ENCODE measurements at regions not wholly inside any gene's neighbourhood (a gene's known extent, or its start where the extent isn't known, plus 50 kb on each side); places are given as distances from the start of the nearest gene placed in this dataset.

DNA sequence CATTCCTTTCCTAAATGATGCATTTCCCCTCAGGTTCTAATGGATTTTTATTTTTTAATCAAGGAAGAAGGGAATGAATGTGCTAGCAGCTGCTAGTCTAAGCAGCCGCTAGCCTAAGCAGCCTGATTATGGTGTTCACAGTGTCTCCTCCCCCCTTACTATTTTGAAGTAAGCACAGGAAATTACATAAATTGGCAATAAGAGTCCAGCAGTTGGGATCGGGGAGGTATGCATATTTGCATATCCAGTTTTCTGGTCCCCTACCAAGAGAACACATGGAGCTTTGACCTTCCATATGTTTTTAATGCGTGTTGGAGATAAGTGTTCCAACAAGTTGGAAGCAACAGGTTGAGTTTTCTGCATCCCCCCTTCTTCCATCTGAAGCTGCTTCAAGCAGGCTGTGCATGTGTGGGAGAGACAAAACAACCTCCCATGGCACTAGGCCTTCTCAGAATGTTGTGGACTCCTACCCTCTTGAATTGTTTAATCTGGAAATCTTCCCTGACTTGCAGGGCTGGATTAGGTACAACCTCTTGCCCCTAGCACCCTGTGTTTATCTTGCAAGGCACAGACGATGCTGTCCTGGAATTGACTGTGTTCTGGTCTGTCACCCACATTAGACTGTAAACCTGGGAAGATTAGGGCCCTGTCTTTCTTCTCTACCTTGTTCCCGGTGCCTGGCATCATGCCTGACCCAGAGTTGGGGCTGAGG, 124.8 kb upstream of the LRIG1 start:
- H2BK5ac ChIP-seq (ENCODE audit: low read depth, low read length, poor library complexity), result no peak overlapping the region

DNA sequence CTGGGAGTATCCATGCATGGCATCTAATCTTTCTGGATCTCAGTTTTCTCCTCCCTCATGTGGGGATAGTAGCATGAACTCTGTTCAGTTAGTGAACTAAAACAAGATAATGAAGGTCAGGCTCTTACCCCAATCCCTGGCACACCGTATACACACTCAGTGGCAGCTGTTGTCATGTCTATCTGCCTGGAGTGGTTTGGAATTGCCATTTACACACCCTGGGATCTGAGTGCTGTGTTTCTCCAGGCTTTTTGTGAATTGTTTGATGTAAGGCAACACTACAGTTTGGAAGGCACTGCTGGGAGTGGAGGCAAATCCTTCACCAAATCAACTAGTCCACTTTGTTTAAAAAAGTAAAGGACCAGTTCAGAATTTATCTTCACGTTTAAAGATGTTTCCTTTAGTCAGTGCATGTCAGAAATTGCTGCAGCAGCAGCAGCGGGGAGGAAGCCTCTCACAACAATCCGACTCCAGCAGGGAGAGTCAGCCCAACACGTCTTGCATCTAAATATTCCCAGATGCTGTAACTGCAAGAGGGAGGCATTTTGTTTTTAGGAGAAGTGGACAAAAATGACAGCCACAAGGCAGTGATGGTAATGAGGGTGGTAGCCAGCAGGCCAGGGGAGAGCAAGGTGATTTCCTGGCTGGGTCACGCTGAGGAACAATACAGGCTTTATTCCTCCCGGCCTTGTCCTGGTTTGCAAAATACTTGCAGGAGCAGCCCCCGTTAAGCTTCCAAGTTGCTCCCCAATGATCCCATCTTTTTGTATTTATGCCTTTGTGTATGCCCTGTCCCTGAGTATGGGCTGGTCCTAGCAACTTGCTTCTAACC, 128.5 kb upstream of the LRIG1 start:
- H2AFZ ChIP-seq (ENCODE audit: insufficient read depth, low read length, poor library complexity), result no peak overlapping the region
- H3K27me3 ChIP-seq (ENCODE audit: insufficient read depth, low read length), result no peaks in the 10 kb centered on the region
- no peaks in the 10 kb centered on the region for H3K36me3 ChIP-seq (ENCODE audit: control insufficient read depth in 1 of 2, insufficient read depth in 2 of 2, low read length in 2 of 2)
- H3K23ac ChIP-seq (ENCODE audit: low read length), result no peak overlapping the region
- no peak overlapping the region for H3K4ac ChIP-seq (ENCODE audit: low read depth, low read length)
- H2BK5ac ChIP-seq (ENCODE audit: low read depth, low read length, poor library complexity), result no peak overlapping the region
- no peak overlapping the region for H3K4me2 ChIP-seq (ENCODE audit: low read length)
- H3K18ac ChIP-seq (ENCODE audit: low read length), result no peak overlapping the region
- no peaks in the 10 kb centered on the region for H3K9me3 ChIP-seq (ENCODE audit: insufficient read depth, low read depth, low read length)
- H3K4me3 ChIP-seq (ENCODE audit: low read depth, low read length), result no peak overlapping the region
- no peak overlapping the region for H2BK12ac ChIP-seq (ENCODE audit: low read length)
- H3K9ac ChIP-seq (ENCODE audit: low read length), result no peak overlapping the region
- H4K91ac ChIP-seq (ENCODE audit: low read depth, low read length), result no peak overlapping the region
- H2AK5ac ChIP-seq (ENCODE audit: low read length), result no peak overlapping the region
- no peak overlapping the region for H3K14ac ChIP-seq (ENCODE audit: low read length)
- no peaks in the 10 kb centered on the region for H3K79me1 ChIP-seq (ENCODE audit: low read length)
- WGBS (ENCODE audit: extremely low coverage, insufficient coverage, insufficient read length), result no CpG with 5 or more reads among the region's 8 CpGs
- H3K27ac ChIP-seq (ENCODE audit: low read depth, low read length), result no peak overlapping the region
- no peak overlapping the region for H4K8ac ChIP-seq (ENCODE audit: low read depth, low read length)
- H2BK120ac ChIP-seq (ENCODE audit: insufficient read depth, low read length, poor library complexity), result no peak overlapping the region
- no peak overlapping the region for H4K12ac ChIP-seq (ENCODE audit: low read depth, low read length)
- H3K4me1 ChIP-seq (ENCODE audit: control insufficient read depth in 1 of 2, insufficient read depth in 2 of 2, low read length in 2 of 2), result no peaks in the 10 kb centered on the region
- no peaks in the 10 kb centered on the region for H3K79me2 ChIP-seq (ENCODE audit: control insufficient read depth, insufficient read depth, low read length, poor library complexity)
- DNase-seq, result no peak

More for the DNA sequence above, 124.8 kb upstream of the LRIG1 start:
- H3K4ac ChIP-seq (ENCODE audit: low read depth, low read length), result no peak overlapping the region
- H2AK5ac ChIP-seq (ENCODE audit: low read length), result no peak overlapping the region
- no peaks in the 10 kb centered on the region for H3K79me1 ChIP-seq (ENCODE audit: low read length)
- no peak overlapping the region for H4K8ac ChIP-seq (ENCODE audit: low read depth, low read length)
- no peak overlapping the region for H3K9ac ChIP-seq (ENCODE audit: low read length)
- H3K14ac ChIP-seq (ENCODE audit: low read length), result no peak overlapping the region
- H2BK120ac ChIP-seq (ENCODE audit: insufficient read depth, low read length, poor library complexity), result no peak overlapping the region
- H3K9me3 ChIP-seq (ENCODE audit: insufficient read depth, low read depth, low read length), result no peaks in the 10 kb centered on the region
- H3K4me3 ChIP-seq (ENCODE audit: low read depth, low read length), result no peak overlapping the region
- WGBS (ENCODE audit: extremely low coverage, insufficient coverage, insufficient read length), result no CpG with 5 or more reads among the region's 5 CpGs
- H4K12ac ChIP-seq (ENCODE audit: low read depth, low read length), result no peak overlapping the region
- H2BK12ac ChIP-seq (ENCODE audit: low read length), result no peak overlapping the region
- no peaks in the 10 kb centered on the region for H3K79me2 ChIP-seq (ENCODE audit: control insufficient read depth, insufficient read depth, low read length, poor library complexity)
- no peak overlapping the region for H3K23ac ChIP-seq (ENCODE audit: low read length)
- DNase-seq, result no peak
- no peaks in the 10 kb centered on the region for H3K4me1 ChIP-seq (ENCODE audit: control insufficient read depth in 1 of 2, insufficient read depth in 2 of 2, low read length in 2 of 2)
- no peaks in the 10 kb centered on the region for H3K36me3 ChIP-seq (ENCODE audit: control insufficient read depth in 1 of 2, insufficient read depth in 2 of 2, low read length in 2 of 2)
- no peak overlapping the region for H2AFZ ChIP-seq (ENCODE audit: insufficient read depth, low read length, poor library complexity)
- no peaks in the 10 kb centered on the region for H3K27me3 ChIP-seq (ENCODE audit: insufficient read depth, low read length)
- H3K4me2 ChIP-seq (ENCODE audit: low read length), result no peak overlapping the region
- H4K91ac ChIP-seq (ENCODE audit: low read depth, low read length), result no peak overlapping the region
- no peak overlapping the region for H3K18ac ChIP-seq (ENCODE audit: low read length)
- H3K27ac ChIP-seq (ENCODE audit: low read depth, low read length), result no peak overlapping the region

DNA sequence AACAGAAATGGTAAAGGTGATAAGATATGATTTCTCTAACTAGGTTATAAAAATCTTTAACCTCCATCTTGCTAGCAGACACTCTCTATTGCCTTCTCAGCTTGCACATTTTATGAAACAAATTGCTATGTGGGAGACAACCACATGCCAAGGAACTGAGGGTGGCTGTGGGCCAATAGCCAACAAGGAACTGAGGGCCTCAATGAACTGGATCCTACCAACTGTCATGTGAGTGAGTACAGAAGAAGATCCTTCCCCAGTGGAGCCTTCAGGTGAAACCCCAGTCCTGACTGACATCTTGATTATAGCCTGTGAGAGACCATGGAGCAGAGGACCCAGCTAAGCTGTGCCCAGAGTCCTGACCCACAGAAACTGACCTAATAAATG, 129.2 kb upstream of the LRIG1 start:
- Histone ChIP-seq H3K79me2 (ENCODE audit: control insufficient read depth, insufficient read depth, low read length, poor library complexity) (no peaks in the 10 kb centered on the region), H3K79me1 (ENCODE audit: low read length) (no peaks in the 10 kb centered on the region), H3K18ac (ENCODE audit: low read length) (no peak overlapping the region), H3K4ac (ENCODE audit: low read depth, low read length) (no peak overlapping the region), H4K12ac (ENCODE audit: low read depth, low read length) (no peak overlapping the region), H3K4me3 (ENCODE audit: low read depth, low read length) (no peak overlapping the region), H3K27ac (ENCODE audit: low read depth, low read length) (no peak overlapping the region), H3K9ac (ENCODE audit: low read length) (no peak overlapping the region), H3K4me1 (ENCODE audit: control insufficient read depth in 1 of 2, insufficient read depth in 2 of 2, low read length in 2 of 2) (no peaks in the 10 kb centered on the region), H2BK120ac (ENCODE audit: insufficient read depth, low read length, poor library complexity) (no peak overlapping the region), H4K91ac (ENCODE audit: low read depth, low read length) (no peak overlapping the region), H4K8ac (ENCODE audit: low read depth, low read length) (no peak overlapping the region), H3K27me3 (ENCODE audit: insufficient read depth, low read length) (no peaks in the 10 kb centered on the region), H3K14ac (ENCODE audit: low read length) (no peak overlapping the region), H2BK5ac (ENCODE audit: low read depth, low read length, poor library complexity) (no peak overlapping the region), H3K23ac (ENCODE audit: low read length) (no peak overlapping the region), H2BK12ac (ENCODE audit: low read length) (no peak overlapping the region), H3K4me2 (ENCODE audit: low read length) (no peak overlapping the region), H2AK5ac (ENCODE audit: low read length) (no peak overlapping the region), H3K36me3 (ENCODE audit: control insufficient read depth in 1 of 2, insufficient read depth in 2 of 2, low read length in 2 of 2) (no peaks in the 10 kb centered on the region), H2AFZ (ENCODE audit: insufficient read depth, low read length, poor library complexity) (no peak overlapping the region), H3K9me3 (ENCODE audit: insufficient read depth, low read depth, low read length) (no peaks in the 10 kb centered on the region)
- no peak for DNase-seq

- no peaks in the 10 kb centered on the region for H3K36me3 ChIP-seq (ENCODE audit: control insufficient read depth in 1 of 2, insufficient read depth in 2 of 2, low read length in 2 of 2)
- H3K27me3 ChIP-seq (ENCODE audit: insufficient read depth, low read length), result no peaks in the 10 kb centered on the region
- H2BK5ac ChIP-seq (ENCODE audit: low read depth, low read length, poor library complexity), result no peak overlapping the region
- no peak overlapping the region for H3K18ac ChIP-seq (ENCODE audit: low read length)
- H3K79me2 ChIP-seq (ENCODE audit: control insufficient read depth, insufficient read depth, low read length, poor library complexity), result no peaks in the 10 kb centered on the region
- H3K27ac ChIP-seq (ENCODE audit: low read depth, low read length), result no peak overlapping the region
- no peaks in the 10 kb centered on the region for H3K79me1 ChIP-seq (ENCODE audit: low read length)
- H2BK120ac ChIP-seq (ENCODE audit: insufficient read depth, low read length, poor library complexity), result no peak overlapping the region
- no peaks in the 10 kb centered on the region for H3K4me1 ChIP-seq (ENCODE audit: control insufficient read depth in 1 of 2, insufficient read depth in 2 of 2, low read length in 2 of 2)
- WGBS (ENCODE audit: extremely low coverage, insufficient coverage, insufficient read length), result 100% methylated on average over 1 of the region's 6 CpGs
- no peak overlapping the region for H4K8ac ChIP-seq (ENCODE audit: low read depth, low read length)
- no peak for DNase-seq
- no peak overlapping the region for H2AFZ ChIP-seq (ENCODE audit: insufficient read depth, low read length, poor library complexity)
- H4K91ac ChIP-seq (ENCODE audit: low read depth, low read length), result no peak overlapping the region
- no peak overlapping the region for H2AK5ac ChIP-seq (ENCODE audit: low read length)
- no peak overlapping the region for H3K4me2 ChIP-seq (ENCODE audit: low read length)
- no peak overlapping the region for H3K4ac ChIP-seq (ENCODE audit: low read depth, low read length)
- no peak overlapping the region for H3K4me3 ChIP-seq (ENCODE audit: low read depth, low read length)
- no peak overlapping the region for H3K23ac ChIP-seq (ENCODE audit: low read length)
- no peaks in the 10 kb centered on the region for H3K9me3 ChIP-seq (ENCODE audit: insufficient read depth, low read depth, low read length)
- no peak overlapping the region for H2BK12ac ChIP-seq (ENCODE audit: low read length)
- H3K14ac ChIP-seq (ENCODE audit: low read length), result no peak overlapping the region
- no peak overlapping the region for H4K12ac ChIP-seq (ENCODE audit: low read depth, low read length)
- H3K9ac ChIP-seq (ENCODE audit: low read length), result no peak overlapping the region
These were observed 132.9 kb upstream of the LRIG1 start for GRCh38 chr3:66633402-66634381.
